ENCODE measurements at regions not wholly inside any gene's neighbourhood (a gene's known extent, or its start where the extent isn't known, plus 50 kb on each side); places are given as distances from the start of the nearest gene placed in this dataset.

GRCh38 chr10:88147000-88147798, 283.8 kb downstream of the PTEN start:
- no peaks in the 10 kb centered on the region for H3K27me3 ChIP-seq (ENCODE audit: control insufficient read depth, insufficient read depth, low read length)

GRCh38 chr10:88149906-88150305, 286.5 kb downstream of the PTEN start:
- H3K27ac ChIP-seq (ENCODE audit: low read depth in 2 of 2, low read length in 2 of 2), result no peak overlapping the region
- DNase-seq, result no peak
- TF ChIP-seq CTCF (IDR thresholded peaks at IDR 0.05; ENCODE audit: borderline replicate concordance, extremely low read depth, insufficient read depth), result no peak
- H3K4me3 ChIP-seq (ENCODE audit: low read length in 3 of 3), result no peak overlapping the region
- H3K4me1 ChIP-seq (ENCODE audit: control insufficient read depth in 2 of 3, insufficient read depth in 2 of 3, low read depth in 1 of 3, low read length in 3 of 3), result no peaks in the 10 kb centered on the region
- no peak overlapping the region for H3K9ac ChIP-seq (ENCODE audit: low read length in 3 of 3)
- intact Hi-C loops (cut with DNase I), result no loop called here
- H3K27me3 ChIP-seq (ENCODE audit: control insufficient read depth, insufficient read depth, low read length), result no peaks in the 10 kb centered on the region
- FAIRE-seq, result no peak
- no peaks in the 10 kb centered on the region for H3K9me3 ChIP-seq (ENCODE audit: control insufficient read depth in 2 of 3, insufficient read depth in 1 of 3, low read length in 3 of 3)
- H3K36me3 ChIP-seq (ENCODE audit: control insufficient read depth in 2 of 3, insufficient read depth in 3 of 3, low read length in 3 of 3), result no peaks in the 10 kb centered on the region

More at GRCh38 chr10:88147000-88147798, 283.8 kb downstream of the PTEN start:
- no peak overlapping the region for H3K9ac ChIP-seq (ENCODE audit: low read length in 3 of 3)
- DNase-seq (no peak), FAIRE-seq (no peak)
- no peak for TF ChIP-seq CTCF (IDR thresholded peaks at IDR 0.05; ENCODE audit: borderline replicate concordance, extremely low read depth, insufficient read depth)
- intact Hi-C loops (cut with DNase I), result no loop called here
- no peaks in the 10 kb centered on the region for H3K36me3 ChIP-seq (ENCODE audit: control insufficient read depth in 2 of 3, insufficient read depth in 3 of 3, low read length in 3 of 3)
- no peaks in the 10 kb centered on the region for H3K4me1 ChIP-seq (ENCODE audit: control insufficient read depth in 2 of 3, insufficient read depth in 2 of 3, low read depth in 1 of 3, low read length in 3 of 3)
- no peak overlapping the region for H3K4me3 ChIP-seq (ENCODE audit: low read length in 3 of 3)
- H3K9me3 ChIP-seq (ENCODE audit: control insufficient read depth in 2 of 3, insufficient read depth in 1 of 3, low read length in 3 of 3), result no peaks in the 10 kb centered on the region
- no peak overlapping the region for H3K27ac ChIP-seq (ENCODE audit: low read depth in 2 of 2, low read length in 2 of 2)

GRCh38 chr10:88150339-88150738, 286.9 kb downstream of the PTEN start:
- DNase-seq (no peak), FAIRE-seq (no peak)
- no peaks in the 10 kb centered on the region for H3K36me3 ChIP-seq (ENCODE audit: control insufficient read depth in 2 of 3, insufficient read depth in 3 of 3, low read length in 3 of 3)
- TF ChIP-seq CTCF (IDR thresholded peaks at IDR 0.05; ENCODE audit: borderline replicate concordance, extremely low read depth, insufficient read depth), result no peak
- intact Hi-C loops (cut with DNase I), result no loop called here
- no peaks in the 10 kb centered on the region for H3K27me3 ChIP-seq (ENCODE audit: control insufficient read depth, insufficient read depth, low read length)
- no peaks in the 10 kb centered on the region for H3K9me3 ChIP-seq (ENCODE audit: control insufficient read depth in 2 of 3, insufficient read depth in 1 of 3, low read length in 3 of 3)
- H3K4me1 ChIP-seq (ENCODE audit: control insufficient read depth in 2 of 3, insufficient read depth in 2 of 3, low read depth in 1 of 3, low read length in 3 of 3), result no peaks in the 10 kb centered on the region
- no peak overlapping the region for H3K27ac ChIP-seq (ENCODE audit: low read depth in 2 of 2, low read length in 2 of 2)
- no peak overlapping the region for H3K9ac ChIP-seq (ENCODE audit: low read length in 3 of 3)
- no peak overlapping the region for H3K4me3 ChIP-seq (ENCODE audit: low read length in 3 of 3)

Measured in kidney (tissue), 13 donors.